ENCODE measurements at regions not wholly inside any gene's neighbourhood (a gene's known extent, or its start where the extent isn't known, plus 50 kb on each side); places are given as distances from the start of the nearest gene placed in this dataset.

GRCh38 chr4:79241846-79242245 lies 84.0 kb downstream of the NAA11 start:
- Histone ChIP-seq H3K4me1 (peaks cover 0 to 4% (median 0%) of the 10 kb centered on the region in 4 donors), H3K4me3 (no peak overlapping the region), H3K36me3 (no peaks in the 10 kb centered on the region), H3K27ac (no peak overlapping the region), H3K27me3 (no peaks in the 10 kb centered on the region), H3K9me3 (peaks cover 0 to 6% (median 0%) of the 10 kb centered on the region in 4 donors)
- 28 to 40% (median 33%) methylated on average over 3 of the region's 3 CpGs for WGBS, 5 donors
- DNase-seq, result no peak
- TF ChIP-seq POLR2AphosphoS5 (IDR thresholded peaks at IDR 0.05) (no peak), EP300 (IDR thresholded peaks at IDR 0.05) (no peak), CTCF (IDR thresholded peaks at IDR 0.05) (no peak), POLR2A (IDR thresholded peaks at IDR 0.05) (no peak)
- intact Hi-C loops (cut with DNase I; ENCODE audit: low total_unique reads), result no loop called here

GRCh38 chr4:79237851-79238250 lies 88.0 kb downstream of the NAA11 start:
- WGBS, 5 donors, result 13 to 40% (median 18%) methylated on average over 2 of the region's 2 CpGs
- H3K4me3 ChIP-seq, result no peak overlapping the region
- no peaks in the 10 kb centered on the region for H3K27me3 ChIP-seq
- peak in 1 of 2 donors; percentile 30 for DNase-seq
- intact Hi-C loops (cut with DNase I; ENCODE audit: low total_unique reads), result no loop called here
- no peak for TF ChIP-seq CTCF (IDR thresholded peaks at IDR 0.05)
- TF ChIP-seq POLR2AphosphoS5 (IDR thresholded peaks at IDR 0.05), result no peak
- no peak for TF ChIP-seq POLR2A (IDR thresholded peaks at IDR 0.05)
- TF ChIP-seq EP300 (IDR thresholded peaks at IDR 0.05), result no peak
- H3K9me3 ChIP-seq, result no peaks in the 10 kb centered on the region
- no peaks in the 10 kb centered on the region for H3K36me3 ChIP-seq
- no peak overlapping the region for H3K27ac ChIP-seq
- peaks cover 0 to 4% (median 0%) of the 10 kb centered on the region in 4 donors for H3K4me1 ChIP-seq

- TF ChIP-seq POLR2A (IDR thresholded peaks at IDR 0.05), result no peak
- TF ChIP-seq CTCF (IDR thresholded peaks at IDR 0.05), result no peak
- no peak for TF ChIP-seq EP300 (IDR thresholded peaks at IDR 0.05)
- no peak for TF ChIP-seq POLR2AphosphoS5 (IDR thresholded peaks at IDR 0.05)
- Histone ChIP-seq H3K27ac (no peak overlapping the region), H3K36me3 (no peaks in the 10 kb centered on the region), H3K27me3 (no peaks in the 10 kb centered on the region), H3K4me1 (peaks cover 0 to 4% (median 0%) of the 10 kb centered on the region in 4 donors), H3K4me3 (no peak overlapping the region), H3K9me3 (no peaks in the 10 kb centered on the region)
- 87 to 95% (median 94%) methylated on average over 1 of the region's 1 CpG for WGBS, 5 donors
- no peak for DNase-seq
- intact Hi-C loops (cut with DNase I; ENCODE audit: low total_unique reads), result no loop called here
These were observed 89.1 kb downstream of the NAA11 start for GRCh38 chr4:79236785-79237184.

GRCh38 chr4:79235095-79235494 lies 90.8 kb downstream of the NAA11 start:
- H3K36me3 ChIP-seq, result no peaks in the 10 kb centered on the region
- peaks cover 0 to 4% (median 0%) of the 10 kb centered on the region in 4 donors for H3K4me1 ChIP-seq
- no peaks in the 10 kb centered on the region for H3K9me3 ChIP-seq
- intact Hi-C loops (cut with DNase I; ENCODE audit: low total_unique reads), result no loop called here
- no peak for TF ChIP-seq POLR2AphosphoS5 (IDR thresholded peaks at IDR 0.05)
- TF ChIP-seq EP300 (IDR thresholded peaks at IDR 0.05), result no peak
- TF ChIP-seq CTCF (IDR thresholded peaks at IDR 0.05), result no peak
- TF ChIP-seq POLR2A (IDR thresholded peaks at IDR 0.05), result no peak
- no peaks in the 10 kb centered on the region for H3K27me3 ChIP-seq
- no peak for DNase-seq
- H3K27ac ChIP-seq, result no peak overlapping the region
- H3K4me3 ChIP-seq, result no peak overlapping the region
- WGBS, 5 donors, result 76 to 83% (median 80%) methylated on average over 4 of the region's 4 CpGs

Measured in stomach (tissue), 8 donors.